HG03565 (cell line): ENCODE measurements at regions not wholly inside any gene's neighbourhood (a gene's known extent, or its start where the extent isn't known, plus 50 kb on each side); places are given as distances from the start of the nearest gene placed in this dataset.

ENCODE experiments used
- ATAC-seq: cut with Tn5 transposase; IDR thresholded peaks from one replicate; pipeline ENCODE4 v1.9.1; 2021; ENCODE audit warnings: mild to moderate bottlenecking, moderate library complexity; ENCODE audit not compliant: unreplicated experiment

GRCh38 chrX:39458779-39459178, 639.0 kb downstream of the BCOR start:
- no peak for ATAC-seq

GRCh38 chrX:39459204-39459603, 638.6 kb downstream of the BCOR start:
- no peak for ATAC-seq

GRCh38 chrX:39459952-39460351, 637.8 kb downstream of the BCOR start:
- ATAC-seq, result no peak

GRCh38 chrX:39460499-39460898, 637.3 kb downstream of the BCOR start:
- ATAC-seq, result no peak

GRCh38 chrX:39462835-39463234, 634.9 kb downstream of the BCOR start:
- no peak for ATAC-seq

- ATAC-seq, result no peak
These were observed 633.5 kb downstream of the BCOR start for GRCh38 chrX:39464253-39464652.

GRCh38 chrX:39465467-39465866, 632.3 kb downstream of the BCOR start:
- ATAC-seq, result no peak

GRCh38 chrX:39465906-39466305, 631.9 kb downstream of the BCOR start:
- ATAC-seq, result no peak

GRCh38 chrX:39469126-39469525, 628.6 kb downstream of the BCOR start:
- no peak for ATAC-seq

- ATAC-seq, result no peak
These were observed 627.0 kb downstream of the BCOR start for GRCh38 chrX:39470588-39471407.

- no peak for ATAC-seq
These were observed 625.6 kb downstream of the BCOR start for GRCh38 chrX:39472161-39472560.

- ATAC-seq, result no peak
These were observed 623.9 kb downstream of the BCOR start for GRCh38 chrX:39473812-39474211.

- ATAC-seq, result no peak
These were observed 622.4 kb downstream of the BCOR start for GRCh38 chrX:39475372-39475771.

- ATAC-seq, result no peak
These were observed 621.1 kb downstream of the BCOR start for GRCh38 chrX:39476604-39477021.

GRCh38 chrX:39477031-39477761, 620.6 kb downstream of the BCOR start:
- ATAC-seq, result no peak

GRCh38 chrX:39477762-39478120, 620.0 kb downstream of the BCOR start:
- no peak for ATAC-seq

GRCh38 chrX:39479856-39480255, 617.9 kb downstream of the BCOR start:
- no peak for ATAC-seq

- no peak for ATAC-seq
These were observed 616.8 kb downstream of the BCOR start for GRCh38 chrX:39480963-39481362.

GRCh38 chrX:39481621-39482020, 616.1 kb downstream of the BCOR start:
- no peak for ATAC-seq

GRCh38 chrX:39484159-39485068, 613.3 kb downstream of the BCOR start:
- ATAC-seq, result no peak
